OCI-LY7 (cell line): ENCODE measurements at regions not wholly inside any gene's neighbourhood (a gene's known extent, or its start where the extent isn't known, plus 50 kb on each side); places are given as distances from the start of the nearest gene placed in this dataset.
"Not testable (repeated sequence)": the region's sequence is repeated elsewhere in the genome, so short reads cannot be mapped to it uniquely, and the experiment has no call there.

ENCODE experiments used
- EZH2phosphoT487 ChIP-seq: fragments of 200-600 bp; sonication (generic); IDR thresholded peaks from 2 replicates; pipeline ENCODE4 v1.6.1; 2018; ENCODE audit warnings: low read depth, borderline replicate concordance, mild to moderate bottlenecking, mixed run types, antibody characterized with exemption, low read length, moderate library complexity, mixed read lengths
- TF ChIP-seq, protein P1 (sequence below): fragments of 200-600 bp; sonication (generic); conservative IDR thresholded peaks from 2 replicates; pipeline ENCODE4 v1.5.1; 2014; ENCODE audit warnings: mild to moderate bottlenecking, antibody characterized with exemption, low read length, moderate library complexity, mixed read lengths

DNA sequence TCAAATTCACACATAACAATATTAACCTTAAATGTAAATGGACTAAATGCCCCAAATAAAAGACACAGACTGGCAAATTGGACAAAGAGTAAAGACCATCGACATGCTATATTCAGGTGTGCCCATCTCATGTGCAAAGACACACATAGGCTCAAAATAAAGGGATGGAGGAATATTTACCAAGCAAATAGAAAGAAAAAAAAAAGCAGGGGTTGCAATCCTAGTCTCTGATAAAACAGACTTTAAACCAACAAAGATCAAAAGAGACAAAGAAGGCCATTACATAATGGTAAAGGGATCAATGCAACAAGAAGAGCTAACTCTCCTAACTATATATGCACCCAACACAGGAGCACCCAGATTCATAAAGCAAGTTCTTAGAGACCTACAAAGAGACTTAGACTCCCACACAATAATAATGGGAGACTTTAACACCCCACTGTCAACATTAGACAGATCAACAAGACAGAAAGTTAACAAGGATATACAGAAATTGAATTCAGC is 189.4 kb upstream of the CENPE start:
- TF ChIP-seq, protein P1, sequence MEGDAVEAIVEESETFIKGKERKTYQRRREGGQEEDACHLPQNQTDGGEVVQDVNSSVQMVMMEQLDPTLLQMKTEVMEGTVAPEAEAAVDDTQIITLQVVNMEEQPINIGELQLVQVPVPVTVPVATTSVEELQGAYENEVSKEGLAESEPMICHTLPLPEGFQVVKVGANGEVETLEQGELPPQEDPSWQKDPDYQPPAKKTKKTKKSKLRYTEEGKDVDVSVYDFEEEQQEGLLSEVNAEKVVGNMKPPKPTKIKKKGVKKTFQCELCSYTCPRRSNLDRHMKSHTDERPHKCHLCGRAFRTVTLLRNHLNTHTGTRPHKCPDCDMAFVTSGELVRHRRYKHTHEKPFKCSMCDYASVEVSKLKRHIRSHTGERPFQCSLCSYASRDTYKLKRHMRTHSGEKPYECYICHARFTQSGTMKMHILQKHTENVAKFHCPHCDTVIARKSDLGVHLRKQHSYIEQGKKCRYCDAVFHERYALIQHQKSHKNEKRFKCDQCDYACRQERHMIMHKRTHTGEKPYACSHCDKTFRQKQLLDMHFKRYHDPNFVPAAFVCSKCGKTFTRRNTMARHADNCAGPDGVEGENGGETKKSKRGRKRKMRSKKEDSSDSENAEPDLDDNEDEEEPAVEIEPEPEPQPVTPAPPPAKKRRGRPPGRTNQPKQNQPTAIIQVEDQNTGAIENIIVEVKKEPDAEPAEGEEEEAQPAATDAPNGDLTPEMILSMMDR = not testable (repeated sequence)
- not testable (repeated sequence) for TF ChIP-seq EZH2phosphoT487
